ENCODE measurements at regions not wholly inside any gene's neighbourhood (a gene's known extent, or its start where the extent isn't known, plus 50 kb on each side); places are given as distances from the start of the nearest gene placed in this dataset.

DNA sequence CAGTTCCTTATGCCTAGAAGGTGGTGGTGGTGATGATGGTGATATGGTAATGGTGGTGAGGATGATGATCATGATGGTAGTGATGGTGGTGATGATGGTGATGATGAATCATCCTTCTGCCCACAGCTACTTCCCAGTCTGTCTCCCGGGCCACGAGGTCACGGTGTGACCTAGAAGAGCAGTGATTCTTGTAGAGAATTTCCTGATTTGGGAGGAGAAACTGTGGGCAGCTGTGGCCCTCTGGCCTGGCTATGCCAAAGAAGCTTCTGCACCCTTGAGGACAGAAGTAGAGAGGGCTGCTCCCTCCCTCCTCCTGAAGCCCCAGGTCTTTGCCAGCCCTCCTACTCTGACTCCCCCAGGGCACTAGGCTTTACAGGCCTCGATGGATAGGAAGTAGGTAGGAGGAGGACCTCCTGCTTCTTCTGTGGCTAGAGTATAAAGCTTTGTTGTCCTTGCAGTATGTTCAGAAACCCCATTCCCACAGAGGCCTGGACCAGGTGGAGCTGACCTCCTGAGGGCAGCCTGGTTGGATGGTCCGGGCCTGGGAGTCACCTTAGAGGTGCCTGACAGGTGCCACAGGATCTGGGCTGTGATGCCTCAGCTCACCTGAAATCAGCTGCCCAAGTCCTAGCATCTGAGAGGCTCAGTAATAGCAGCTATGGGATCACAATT is 57.9 kb upstream of the EPAS1 start:
- no peak for DNase-seq (ENCODE audit: low spot score)

DNA sequence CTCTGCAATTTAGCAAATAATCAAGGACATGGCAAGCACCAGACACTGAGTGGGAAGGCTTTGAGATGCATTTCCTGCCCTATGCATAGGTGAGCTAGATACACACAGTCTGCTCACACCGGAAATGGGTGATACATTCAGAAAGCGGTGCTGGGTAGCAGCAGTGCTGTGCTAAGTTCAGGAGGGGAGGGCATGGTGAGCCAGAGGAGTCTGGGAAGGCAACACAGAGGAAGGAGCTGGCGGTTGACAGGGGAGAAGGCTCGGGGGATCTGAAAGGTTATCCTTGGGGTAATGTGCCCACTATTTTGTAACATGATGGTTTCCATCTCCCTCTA is 57.4 kb upstream of the EPAS1 start:
- DNase-seq (ENCODE audit: low spot score): no peak

DNA sequence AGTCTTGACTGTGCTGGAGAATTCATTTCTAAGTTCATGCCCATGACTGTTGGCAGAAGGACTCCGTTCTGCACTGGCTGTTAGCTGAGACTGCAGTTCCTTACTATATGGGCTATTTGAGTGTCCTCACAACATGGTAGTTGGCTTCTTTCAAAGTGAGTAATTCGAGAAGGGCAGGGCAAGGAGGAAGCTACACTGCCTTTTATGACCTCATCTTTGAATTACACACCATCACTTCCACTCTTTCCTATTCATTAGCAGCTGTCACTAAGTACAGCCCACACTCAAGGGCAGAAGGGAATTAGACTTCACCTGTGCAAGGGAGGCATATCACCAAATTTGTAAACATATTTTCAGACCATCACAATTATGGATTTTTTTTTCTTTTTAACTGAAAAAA is 55.9 kb upstream of the EPAS1 start:
- peak; percentile 12 for DNase-seq (ENCODE audit: low spot score)

DNA sequence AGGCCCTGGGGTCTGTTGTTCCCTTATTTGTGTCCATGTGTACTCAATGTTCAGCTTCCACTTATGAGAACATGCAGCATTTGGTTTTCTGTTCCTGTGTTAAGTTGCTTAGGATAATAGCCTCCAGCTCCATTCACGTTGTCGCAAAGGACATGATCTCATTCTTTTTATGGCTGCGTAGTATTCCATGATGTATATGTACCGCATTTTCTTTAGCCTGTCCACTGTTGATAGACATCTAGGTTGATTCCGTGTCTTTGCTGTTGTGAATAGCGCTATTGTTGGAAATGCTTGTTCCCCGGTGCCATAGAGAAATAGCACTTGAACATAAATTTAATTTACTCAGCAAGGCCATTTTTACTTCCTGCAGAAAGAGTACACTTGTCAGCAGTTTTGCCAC is 51.3 kb upstream of the EPAS1 start:
- DNase-seq (ENCODE audit: low spot score): no peak

DNA sequence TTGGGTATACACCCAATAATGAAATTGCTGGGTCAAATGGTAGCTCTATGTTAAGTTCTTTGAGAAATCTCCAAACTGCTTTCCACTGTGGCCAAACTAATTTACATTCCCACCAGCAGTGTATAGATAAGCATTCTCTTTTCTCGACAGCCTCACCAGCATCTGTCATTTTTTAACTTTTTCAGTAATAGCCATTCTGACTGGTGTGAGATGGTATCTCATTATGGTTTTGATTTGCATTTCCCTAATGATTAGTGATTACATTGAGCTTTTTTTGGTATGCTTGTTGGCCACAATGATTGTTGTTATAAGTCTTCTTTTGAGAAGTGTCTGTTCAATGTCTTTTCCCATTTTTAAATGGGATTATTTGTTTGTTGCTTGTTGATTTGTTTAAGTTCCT is 50.4 kb upstream of the EPAS1 start:
- DNase-seq (ENCODE audit: low spot score): no peak

All from AG08395 (cell line).